HepG2 (cell line): ENCODE measurements at regions not wholly inside any gene's neighbourhood (a gene's known extent, or its start where the extent isn't known, plus 50 kb on each side); places are given as distances from the start of the nearest gene placed in this dataset.

Experiments used
- ATAC-seq: fragments of 200-7000 bp; cut with Tn5 transposase; 3 replicates; pipeline ENCODE4 v1.9.1; 2020; ENCODE audit warnings: mild to moderate bottlenecking, moderate library complexity
- BruUV-seq: library from RNA; stranded (reverse); fragments of 400-500 nt; replicated peaks from 2 replicates; lab custom pipeline; 2021; lab: Mats Ljungman, UMichigan
- CTCF ChIA-PET: fragments of 300-600 bp; formaldehyde crosslinking; extraction: SDS; loops from one replicate; lab custom pipeline; 2021; ENCODE audit warnings: low total read pairs, inconsistent platforms, low intra/inter-chr PET ratio; lab: Yijun Ruan, JAX
- POLR2A ChIA-PET: fragments of 350-600 bp; sonication (Branson Sonifier 250); formaldehyde crosslinking; loops from one replicate; lab custom pipeline; 2020; ENCODE audit warnings: antibody characterized with exemption, inconsistent platforms; lab: Yijun Ruan, JAX
- DNase-seq: peaks from one replicate; pipeline ENCODE4 v3.0.0-alpha.2; 2015; ENCODE audit warnings: low spot score
- FAIRE-seq: peaks from 3 replicates; lab custom pipeline; 2011; peaks lifted over from hg19 to GRCh38; lab: Jason Lieb, UNC
- H2AFZ ChIP-seq: one replicate; pipeline ENCODE4 v1.6.1; 2011; ENCODE audit warnings: low read length, inconsistent platforms
- H3K27ac ChIP-seq: fragments of 300-600 bp; 3 replicates; pipeline ENCODE4 v1.8.0; 2011; ENCODE audit warnings: mixed run types, mild to moderate bottlenecking, mixed read lengths, low read length, inconsistent platforms; ENCODE audit not compliant: insufficient read depth; ENCODE audit errors: extremely low read length
- H3K27me3 ChIP-seq, 2 experiments: fragments of 200-600 bp in 1 of 2; 2 replicates in 1 of 2; 3 replicates in 1 of 2; pipeline versions ENCODE4 v1.6.0 to v1.8.0; 2011; ENCODE audit warnings: low read length in 2 of 2, mild to moderate bottlenecking in 2 of 2, moderate library complexity in 2 of 2, inconsistent platforms in 1 of 2; ENCODE audit not compliant: insufficient read depth in 2 of 2, control insufficient read depth in 1 of 2
- H3K36me3 ChIP-seq, 2 experiments: fragments of 200-600 bp in 1 of 2; replicated peaks in 1 of 2; 2 replicates in 1 of 2; 3 replicates in 1 of 2; pipeline versions ENCODE4 v1.5.1 to v1.8.0; 2011; ENCODE audit warnings: low read length in 2 of 2, inconsistent platforms in 1 of 2; ENCODE audit not compliant: insufficient read depth in 2 of 2, control insufficient read depth in 1 of 2
- H3K4me1 ChIP-seq: 2 replicates; pipeline ENCODE4 v1.5.1; 2012; ENCODE audit warnings: low read length, inconsistent platforms; ENCODE audit not compliant: insufficient read depth
- H3K4me2 ChIP-seq: 2 replicates; pipeline ENCODE4 v1.6.0; 2011; ENCODE audit warnings: low read depth, low read length, inconsistent platforms
- H3K4me3 ChIP-seq, 3 experiments: fragments of 200-600 bp in 1 of 3; sonication (generic), shearing (Covaris generic) in 1 of 3; replicated peaks in 1 of 3; 2 replicates each; pipeline ENCODE4 v1.5.1; 2011 to 2016; ENCODE audit warnings: low read length in 3 of 3, inconsistent platforms in 2 of 3, low read depth in 2 of 3, mild to moderate bottlenecking in 2 of 3, control low read depth in 1 of 3, mixed read lengths in 1 of 3; ENCODE audit not compliant: insufficient read depth in 1 of 3
- H3K79me2 ChIP-seq: one replicate; pipeline ENCODE4 v1.6.1; 2011; ENCODE audit warnings: low read length, inconsistent platforms; ENCODE audit not compliant: insufficient read depth
- H3K9ac ChIP-seq: 2 replicates; pipeline ENCODE4 v1.6.0; 2011; ENCODE audit warnings: mild to moderate bottlenecking, low read depth, low read length, inconsistent platforms; ENCODE audit not compliant: insufficient read depth
- H3K9me3 ChIP-seq: 2 replicates; pipeline ENCODE4 v1.5.1; 2012; ENCODE audit warnings: mild to moderate bottlenecking, low read length
- H4K20me1 ChIP-seq: 2 replicates; pipeline ENCODE4 v1.6.0; 2011; ENCODE audit warnings: inconsistent platforms, mild to moderate bottlenecking, low read length, moderate library complexity; ENCODE audit not compliant: insufficient read depth
- ADNP ChIP-seq: sonication (generic); formaldehyde crosslinking; IDR thresholded peaks from 2 replicates; pipeline ENCODE4 v1.4.0; 2020; ENCODE audit warnings: missing genetic modification reagents
- CEBPB ChIP-seq: IDR thresholded peaks from 2 replicates; pipeline ENCODE4 v1.6.1; 2011; ENCODE audit warnings: low read depth, low read length, improper control_type of control experiment, borderline replicate concordance
- JUN ChIP-seq: sonication (generic); formaldehyde crosslinking; IDR thresholded peaks from 2 replicates; pipeline ENCODE4 v1.4.0; 2020; ENCODE audit warnings: mild to moderate bottlenecking, missing genetic modification reagents
- MAFK ChIP-seq, 2 experiments: IDR thresholded peaks in 1 of 2; conservative IDR thresholded peaks in 1 of 2; 2 replicates each; pipeline ENCODE4 v1.6.1; 2011; ENCODE audit warnings: improper control_type of control experiment in 2 of 2, low read length in 2 of 2
- NFE2L2 ChIP-seq: fragments of 150-350 bp; IDR thresholded peaks from 2 replicates; pipeline ENCODE4 v1.6.1; 2014; ENCODE audit warnings: low read length
- RARA ChIP-seq: IDR thresholded peaks from 2 replicates; pipeline ENCODE4 v1.6.1; 2016; ENCODE audit warnings: missing genetic modification reagents, missing compliant biosample characterization
- ZFP36L2 ChIP-seq: sonication (generic); formaldehyde crosslinking; IDR thresholded peaks from 2 replicates; pipeline ENCODE4 v1.4.0; 2020; ENCODE audit warnings: missing genetic modification reagents
- ZNF205 ChIP-seq: IDR thresholded peaks from 2 replicates; pipeline ENCODE4 v1.6.1; 2018; ENCODE audit warnings: missing biosample characterization, missing genetic modification reagents
- WGBS: methylation state at CpG from one replicate; pipeline ENCODE4 v1.1.6; 2017; ENCODE audit warnings: low lambda C conversion rate; 5-methylcytosine and 5-hydroxymethylcytosine counted together
- in situ Hi-C: cut with HindIII; loops from 2 replicates; pipeline ENCODE4 v1.10.0; 2017; ENCODE audit warnings: low pct_unique_long_range_greater_than_20kb; ENCODE audit not compliant: extremely low pct_ligation_motif_present
- intact Hi-C: fragments of 100-400 bp; cut with micrococcal nuclease; formaldehyde crosslinking; loops from one replicate; pipeline ENCODE4 v1.10.0; 2022; ENCODE audit not compliant: unreplicated experiment
- TF ChIP-seq, protein P1 (sequence below): sonication (generic); formaldehyde crosslinking; IDR thresholded peaks from 2 replicates; pipeline ENCODE4 v1.8.0; 2023; ENCODE audit warnings: mild to moderate bottlenecking, missing genetic modification reagents
- TF ChIP-seq, protein P2 (sequence below): sonication (generic); formaldehyde crosslinking; IDR thresholded peaks from 2 replicates; pipeline ENCODE4 v1.4.0; 2020; ENCODE audit warnings: missing genetic modification reagents, borderline replicate concordance
- TF ChIP-seq, protein P3 (sequence below): sonication (generic); formaldehyde crosslinking; IDR thresholded peaks from 2 replicates; pipeline ENCODE4 v1.5.0; 2020; ENCODE audit warnings: missing genetic modification reagents

DNA sequence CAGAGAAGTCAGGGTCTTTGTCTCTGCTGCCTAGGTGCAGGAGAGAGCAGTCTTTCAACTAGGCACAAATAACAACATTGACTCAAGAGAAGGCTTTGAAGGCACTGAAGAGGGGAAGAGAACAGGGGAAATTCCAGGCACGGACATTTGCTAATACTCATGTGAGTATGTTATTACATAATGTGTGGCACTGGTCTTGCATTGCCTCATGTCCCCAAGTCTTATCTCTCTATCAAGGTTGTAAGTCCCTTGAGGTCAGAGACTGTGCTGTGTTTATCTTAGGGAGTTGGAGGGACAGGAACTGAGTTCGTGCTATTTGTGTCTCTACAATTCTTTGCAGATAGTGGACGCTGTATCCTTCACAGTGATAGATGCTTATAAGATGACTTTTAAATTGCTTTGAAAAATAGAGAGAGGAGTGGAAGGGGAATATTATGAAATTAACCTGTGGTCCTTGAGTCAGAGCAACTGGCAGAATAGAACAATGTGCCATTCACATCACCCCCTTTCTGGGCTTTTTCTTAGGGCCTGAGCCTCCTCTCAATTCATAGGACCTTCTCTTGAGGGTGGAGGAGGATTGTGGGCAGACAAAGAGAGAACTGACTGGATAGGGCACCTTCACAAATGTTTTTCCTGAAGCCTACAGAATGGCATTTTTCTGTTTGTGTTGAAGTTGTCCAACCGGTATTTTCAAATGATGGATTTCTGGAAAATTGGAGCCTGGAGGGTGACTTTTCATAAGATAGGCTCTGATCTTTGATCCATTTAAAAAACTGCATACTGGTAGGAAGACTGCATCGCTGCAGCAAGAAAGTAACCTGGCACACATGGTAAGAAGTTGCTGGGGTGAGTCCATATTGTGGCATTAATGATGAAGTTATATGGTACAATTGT lies 96.6 kb upstream of the CXCR4 start:
- Histone ChIP-seq H3K27me3 (no peaks in the 10 kb centered on the region), H2AFZ (no peak overlapping the region), H3K4me1 (no peaks in the 10 kb centered on the region), H3K9ac (no peak overlapping the region), H3K4me2 (no peak overlapping the region), H3K9me3 (no peaks in the 10 kb centered on the region), H3K27ac (no peak overlapping the region), H4K20me1 (no peaks in the 10 kb centered on the region), H3K79me2 (no peaks in the 10 kb centered on the region), H3K36me3 (no peaks in the 10 kb centered on the region), H3K4me3 (no peak overlapping the region)
- in situ Hi-C loops = no loop called here
- 25% methylated on average over 5 of the region's 5 CpGs for WGBS
- intact Hi-C loops = no loop called here
- DNase-seq (peak; percentile 15), FAIRE-seq (peak; percentile 51), ATAC-seq (no peak; the same call in 2 of the 3 replicates)
- CTCF ChIA-PET = no interaction called here
- POLR2A ChIA-PET = no interaction called here
- TF ChIP-seq RARA (peak; percentile 39; the same call in 1 of the 2 replicates), MAFK (conservative IDR thresholded peaks at IDR 0.05 in 1 of 2, IDR thresholded peaks at IDR 0.05 in 1 of 2; ENCODE audit: low read length in 2 of 2) (no peak), CEBPB (peak; percentile 53; the same call in 1 of the 2 replicates), ZNF205 (CRISPR knock-in tag) (0 out of 2 replicates have a peak, but pooled peaks have one; percentile 32), ADNP (no peak), NFE2L2 (no peak), ZFP36L2 (CRISPR knock-in tag) (no peak), JUN (no peak)
- TF ChIP-seq, protein P1, sequence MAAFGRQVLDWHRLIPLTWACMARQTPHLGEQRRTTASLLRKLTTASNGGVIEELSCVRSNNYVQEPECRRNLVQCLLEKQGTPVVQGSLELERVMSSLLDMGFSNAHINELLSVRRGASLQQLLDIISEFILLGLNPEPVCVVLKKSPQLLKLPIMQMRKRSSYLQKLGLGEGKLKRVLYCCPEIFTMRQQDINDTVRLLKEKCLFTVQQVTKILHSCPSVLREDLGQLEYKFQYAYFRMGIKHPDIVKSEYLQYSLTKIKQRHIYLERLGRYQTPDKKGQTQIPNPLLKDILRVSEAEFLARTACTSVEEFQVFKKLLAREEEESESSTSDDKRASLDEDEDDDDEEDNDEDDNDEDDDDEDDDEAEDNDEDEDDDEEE (CRISPR knock-in tag) = no peak
- TF ChIP-seq, protein P2, sequence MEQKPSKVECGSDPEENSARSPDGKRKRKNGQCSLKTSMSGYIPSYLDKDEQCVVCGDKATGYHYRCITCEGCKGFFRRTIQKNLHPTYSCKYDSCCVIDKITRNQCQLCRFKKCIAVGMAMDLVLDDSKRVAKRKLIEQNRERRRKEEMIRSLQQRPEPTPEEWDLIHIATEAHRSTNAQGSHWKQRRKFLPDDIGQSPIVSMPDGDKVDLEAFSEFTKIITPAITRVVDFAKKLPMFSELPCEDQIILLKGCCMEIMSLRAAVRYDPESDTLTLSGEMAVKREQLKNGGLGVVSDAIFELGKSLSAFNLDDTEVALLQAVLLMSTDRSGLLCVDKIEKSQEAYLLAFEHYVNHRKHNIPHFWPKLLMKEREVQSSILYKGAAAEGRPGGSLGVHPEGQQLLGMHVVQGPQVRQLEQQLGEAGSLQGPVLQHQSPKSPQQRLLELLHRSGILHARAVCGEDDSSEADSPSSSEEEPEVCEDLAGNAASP (CRISPR knock-in tag) = peak; percentile 72; the same call in 1 of the 2 replicates
- TF ChIP-seq, protein P3, sequence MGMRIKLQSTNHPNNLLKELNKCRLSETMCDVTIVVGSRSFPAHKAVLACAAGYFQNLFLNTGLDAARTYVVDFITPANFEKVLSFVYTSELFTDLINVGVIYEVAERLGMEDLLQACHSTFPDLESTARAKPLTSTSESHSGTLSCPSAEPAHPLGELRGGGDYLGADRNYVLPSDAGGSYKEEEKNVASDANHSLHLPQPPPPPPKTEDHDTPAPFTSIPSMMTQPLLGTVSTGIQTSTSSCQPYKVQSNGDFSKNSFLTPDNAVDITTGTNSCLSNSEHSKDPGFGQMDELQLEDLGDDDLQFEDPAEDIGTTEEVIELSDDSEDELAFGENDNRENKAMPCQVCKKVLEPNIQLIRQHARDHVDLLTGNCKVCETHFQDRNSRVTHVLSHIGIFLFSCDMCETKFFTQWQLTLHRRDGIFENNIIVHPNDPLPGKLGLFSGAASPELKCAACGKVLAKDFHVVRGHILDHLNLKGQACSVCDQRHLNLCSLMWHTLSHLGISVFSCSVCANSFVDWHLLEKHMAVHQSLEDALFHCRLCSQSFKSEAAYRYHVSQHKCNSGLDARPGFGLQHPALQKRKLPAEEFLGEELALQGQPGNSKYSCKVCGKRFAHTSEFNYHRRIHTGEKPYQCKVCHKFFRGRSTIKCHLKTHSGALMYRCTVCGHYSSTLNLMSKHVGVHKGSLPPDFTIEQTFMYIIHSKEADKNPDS (CRISPR knock-in tag) = peak; percentile 95
- BruUV-seq = no TSS peak
